Mesothelial cell of epicardium (in vitro differentiated cells): ENCODE measurements at regions not wholly inside any gene's neighbourhood (a gene's known extent, or its start where the extent isn't known, plus 50 kb on each side); places are given as distances from the start of the nearest gene placed in this dataset.

Experiments
- DNase-seq, 2 experiments: peaks; one replicate each; pipeline ENCODE4 v3.0.0; 2021; ENCODE audit warnings: low spot score in 2 of 2; ENCODE audit not compliant: unreplicated experiment in 2 of 2
- H3K27ac Mint-ChIP-seq: 2 replicates; pipeline ENCODE4 v1.8.0; 2021; ENCODE audit warnings: mixed read lengths
- H3K27me3 Mint-ChIP-seq: 2 replicates; pipeline ENCODE4 v1.8.0; 2021; ENCODE audit warnings: low read depth, mixed read lengths
- H3K36me3 Mint-ChIP-seq: 2 replicates; pipeline ENCODE4 v1.8.0; 2021; ENCODE audit warnings: mixed read lengths
- H3K4me1 Mint-ChIP-seq: 2 replicates; pipeline ENCODE4 v1.8.0; 2021; ENCODE audit warnings: mixed read lengths
- H3K4me3 Mint-ChIP-seq: 2 replicates; pipeline ENCODE4 v1.8.0; 2021; ENCODE audit warnings: mild to moderate bottlenecking, moderate library complexity, mixed read lengths
- H3K9me3 Mint-ChIP-seq: 2 replicates; pipeline ENCODE4 v1.8.0; 2021; ENCODE audit warnings: mixed read lengths
- CTCF ChIP-seq: fragments of 200-600 bp; sonication (generic); IDR thresholded peaks from one replicate; pipeline ENCODE4 v1.5.0; 2021; ENCODE audit warnings: antibody characterized with exemption; ENCODE audit not compliant: unreplicated experiment

- H3K36me3 Mint-ChIP-seq = no peaks in the 10 kb centered on the region
- no peak for TF ChIP-seq CTCF
- no peak for DNase-seq
- H3K4me3 Mint-ChIP-seq = no peak overlapping the region
- H3K4me1 Mint-ChIP-seq = no peaks in the 10 kb centered on the region
- peaks cover 18% of the 10 kb centered on the region for H3K27me3 Mint-ChIP-seq
- H3K27ac Mint-ChIP-seq = no peak overlapping the region
- no peaks in the 10 kb centered on the region for H3K9me3 Mint-ChIP-seq
These were observed 247.6 kb downstream of the BRD1 start for GRCh38 chr22:49580024-49580423.

- no peak for TF ChIP-seq CTCF
- no peak overlapping the region for H3K27ac Mint-ChIP-seq
- no peak overlapping the region for H3K4me3 Mint-ChIP-seq
- no peaks in the 10 kb centered on the region for H3K36me3 Mint-ChIP-seq
- H3K9me3 Mint-ChIP-seq = no peaks in the 10 kb centered on the region
- H3K27me3 Mint-ChIP-seq = peaks cover 7% of the 10 kb centered on the region
- H3K4me1 Mint-ChIP-seq = no peaks in the 10 kb centered on the region
- no peak for DNase-seq
These were observed 250.3 kb downstream of the BRD1 start for GRCh38 chr22:49577168-49578060.

- Mint-ChIP-seq H3K9me3 (no peaks in the 10 kb centered on the region), H3K27ac (no peak overlapping the region), H3K4me1 (no peaks in the 10 kb centered on the region), H3K36me3 (no peaks in the 10 kb centered on the region), H3K27me3 (peaks cover 7% of the 10 kb centered on the region), H3K4me3 (no peak overlapping the region)
- no peak for DNase-seq
- no peak for TF ChIP-seq CTCF
These were observed 251.2 kb downstream of the BRD1 start for GRCh38 chr22:49576241-49577141.

GRCh38 chr22:49575703-49576081 is 252.0 kb downstream of the BRD1 start:
- no peaks in the 10 kb centered on the region for H3K36me3 Mint-ChIP-seq
- DNase-seq = no peak

More at GRCh38 chr22:49575703-49576081, 252.0 kb downstream of the BRD1 start:
- H3K9me3 Mint-ChIP-seq = no peaks in the 10 kb centered on the region
- H3K4me1 Mint-ChIP-seq = no peaks in the 10 kb centered on the region
- no peak overlapping the region for H3K4me3 Mint-ChIP-seq
- H3K27ac Mint-ChIP-seq = no peak overlapping the region
- H3K27me3 Mint-ChIP-seq = peaks cover 7% of the 10 kb centered on the region
- TF ChIP-seq CTCF = no peak
